ENCODE measurements at regions not wholly inside any gene's neighbourhood (a gene's known extent, or its start where the extent isn't known, plus 50 kb on each side); places are given as distances from the start of the nearest gene placed in this dataset.

DNA sequence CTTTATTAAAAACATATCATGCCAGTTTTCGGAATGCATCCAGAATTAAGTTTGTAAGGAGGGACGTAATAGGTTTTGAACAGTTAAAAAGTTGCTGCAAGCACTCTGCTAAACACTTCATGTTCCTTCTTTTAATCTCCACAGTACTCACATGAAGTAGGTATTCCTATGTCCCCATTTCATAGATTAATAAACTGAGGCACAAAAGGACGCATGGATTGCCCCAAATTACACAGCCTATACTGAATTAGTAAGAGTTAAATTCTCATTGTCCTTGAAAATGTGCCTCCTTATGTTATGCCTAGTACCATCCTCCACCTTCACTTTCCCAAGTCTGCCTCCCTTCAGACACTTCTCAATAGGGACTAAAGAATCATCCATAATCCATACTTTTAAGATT is 358.9 kb upstream of the ATP5MC3 start:
- Histone ChIP-seq H3K9me2 (ENCODE audit: insufficient read depth) (no peaks in the 10 kb centered on the region), H3K36me3 (ENCODE audit: control insufficient read depth in 1 of 2, insufficient read depth in 2 of 2, low read length in 2 of 2) (no peaks in the 10 kb centered on the region), H3K27ac (ENCODE audit: low read depth, low read length) (no peak overlapping the region), H3K79me2 (ENCODE audit: insufficient read depth, low read length) (no peaks in the 10 kb centered on the region), H4K20me1 (ENCODE audit: insufficient read depth) (no peaks in the 10 kb centered on the region), H3K4me2 (ENCODE audit: low read length) (no peak overlapping the region), H3K9ac (ENCODE audit: low read length) (no peak overlapping the region), H3K4me3 (replicated peaks in 1 of 2; ENCODE audit: low read depth in 1 of 2, low read length in 2 of 2) (no peak overlapping the region), H3K4me1 (ENCODE audit: control insufficient read depth in 1 of 2, insufficient read depth in 2 of 2, low read length in 2 of 2) (no peaks in the 10 kb centered on the region), H2AFZ (ENCODE audit: low read depth, low read length, poor library complexity, severe bottlenecking) (no peak overlapping the region), H3K9me3 (ENCODE audit: control insufficient read depth in 1 of 2, insufficient read depth in 1 of 2, low read depth in 1 of 2, low read length in 2 of 2) (no peaks in the 10 kb centered on the region; a peak in 1 of 4 replicates), H3K27me3 (ENCODE audit: insufficient read depth, low read length) (no peaks in the 10 kb centered on the region)
- ChIA-PET POLR2A (no interaction called here), RAD21 (ENCODE audit: low non-redundant PET in 1 of 2, low total read pairs in 2 of 2, uncharacterized antibody in 2 of 2, unreplicated experiment in 2 of 2) (no interaction called here), CTCF (no interaction called here)
- DNase-seq (ENCODE audit: low read depth, low spot score) (no peak), ATAC-seq (no peak)
- TF ChIP-seq CBX3 (IDR thresholded peaks at IDR 0.05; ENCODE audit: low read depth): no peak
- TF ChIP-seq SRF (IDR thresholded peaks at IDR 0.05; ENCODE audit: low read depth): no peak
- BruUV-seq (replicated peaks): no TSS peak
- intact Hi-C loops (cut with micrococcal nuclease): no loop called here

- ChIA-PET RAD21 (ENCODE audit: low non-redundant PET in 1 of 2, low total read pairs in 2 of 2, uncharacterized antibody in 2 of 2, unreplicated experiment in 2 of 2) (no interaction called here), CTCF (no interaction called here), POLR2A (no interaction called here)
- Histone ChIP-seq H3K79me2 (ENCODE audit: insufficient read depth, low read length) (no peaks in the 10 kb centered on the region), H3K9me2 (ENCODE audit: insufficient read depth) (no peaks in the 10 kb centered on the region), H3K9ac (ENCODE audit: low read length) (no peak overlapping the region), H3K27me3 (ENCODE audit: insufficient read depth, low read length) (no peaks in the 10 kb centered on the region), H3K4me2 (ENCODE audit: low read length) (no peak overlapping the region), H3K4me1 (ENCODE audit: control insufficient read depth in 1 of 2, insufficient read depth in 2 of 2, low read length in 2 of 2) (no peaks in the 10 kb centered on the region), H3K27ac (ENCODE audit: low read depth, low read length) (no peak overlapping the region), H4K20me1 (ENCODE audit: insufficient read depth) (no peaks in the 10 kb centered on the region), H3K4me3 (replicated peaks in 1 of 2; ENCODE audit: low read depth in 1 of 2, low read length in 2 of 2) (no peak overlapping the region), H2AFZ (ENCODE audit: low read depth, low read length, poor library complexity, severe bottlenecking) (no peak overlapping the region), H3K9me3 (ENCODE audit: control insufficient read depth in 1 of 2, insufficient read depth in 1 of 2, low read depth in 1 of 2, low read length in 2 of 2) (no peaks in the 10 kb centered on the region; a peak in 1 of 4 replicates), H3K36me3 (ENCODE audit: control insufficient read depth in 1 of 2, insufficient read depth in 2 of 2, low read length in 2 of 2) (no peaks in the 10 kb centered on the region)
- no peak for DNase-seq (ENCODE audit: low read depth, low spot score)
- intact Hi-C loops (cut with micrococcal nuclease): no loop called here
- no peak for ATAC-seq
- TF ChIP-seq, protein P1, sequence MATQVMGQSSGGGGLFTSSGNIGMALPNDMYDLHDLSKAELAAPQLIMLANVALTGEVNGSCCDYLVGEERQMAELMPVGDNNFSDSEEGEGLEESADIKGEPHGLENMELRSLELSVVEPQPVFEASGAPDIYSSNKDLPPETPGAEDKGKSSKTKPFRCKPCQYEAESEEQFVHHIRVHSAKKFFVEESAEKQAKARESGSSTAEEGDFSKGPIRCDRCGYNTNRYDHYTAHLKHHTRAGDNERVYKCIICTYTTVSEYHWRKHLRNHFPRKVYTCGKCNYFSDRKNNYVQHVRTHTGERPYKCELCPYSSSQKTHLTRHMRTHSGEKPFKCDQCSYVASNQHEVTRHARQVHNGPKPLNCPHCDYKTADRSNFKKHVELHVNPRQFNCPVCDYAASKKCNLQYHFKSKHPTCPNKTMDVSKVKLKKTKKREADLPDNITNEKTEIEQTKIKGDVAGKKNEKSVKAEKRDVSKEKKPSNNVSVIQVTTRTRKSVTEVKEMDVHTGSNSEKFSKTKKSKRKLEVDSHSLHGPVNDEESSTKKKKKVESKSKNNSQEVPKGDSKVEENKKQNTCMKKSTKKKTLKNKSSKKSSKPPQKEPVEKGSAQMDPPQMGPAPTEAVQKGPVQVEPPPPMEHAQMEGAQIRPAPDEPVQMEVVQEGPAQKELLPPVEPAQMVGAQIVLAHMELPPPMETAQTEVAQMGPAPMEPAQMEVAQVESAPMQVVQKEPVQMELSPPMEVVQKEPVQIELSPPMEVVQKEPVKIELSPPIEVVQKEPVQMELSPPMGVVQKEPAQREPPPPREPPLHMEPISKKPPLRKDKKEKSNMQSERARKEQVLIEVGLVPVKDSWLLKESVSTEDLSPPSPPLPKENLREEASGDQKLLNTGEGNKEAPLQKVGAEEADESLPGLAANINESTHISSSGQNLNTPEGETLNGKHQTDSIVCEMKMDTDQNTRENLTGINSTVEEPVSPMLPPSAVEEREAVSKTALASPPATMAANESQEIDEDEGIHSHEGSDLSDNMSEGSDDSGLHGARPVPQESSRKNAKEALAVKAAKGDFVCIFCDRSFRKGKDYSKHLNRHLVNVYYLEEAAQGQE (IDR thresholded peaks at IDR 0.05; ENCODE audit: low read depth): no peak
- no peak for TF ChIP-seq POLR2AphosphoS5 (IDR thresholded peaks at IDR 0.05; ENCODE audit: low read depth, low read length)
- no TSS peak for BruUV-seq (replicated peaks)
Observed at GRCh38 chr2:175539122-175539521, 357.6 kb upstream of the ATP5MC3 start.
